NCI-H1930 (cell line): ENCODE measurements at regions not wholly inside any gene's neighbourhood (a gene's known extent, or its start where the extent isn't known, plus 50 kb on each side); places are given as distances from the start of the nearest gene placed in this dataset.
A peak's percentile ranks its signal among the peaks of the same experiment; 100 is the strongest.
"Not testable (repeated sequence)": the region's sequence is repeated elsewhere in the genome, so short reads cannot be mapped to it uniquely, and the experiment has no call there.

Experiments
- DNase-seq, 2 experiments: peaks; one replicate each; lab custom pipeline; 2025; lab: John Stamatoyannopoulos, UW

- DNase-seq, result no peak
These were observed 120.1 kb upstream of the SLC30A5 start for GRCh38 chr5:68973696-68974095.

- DNase-seq, result no peak
These were observed 110.8 kb upstream of the SLC30A5 start for GRCh38 chr5:68983043-68983442.

GRCh38 chr5:68983959-68984358 is 109.9 kb upstream of the SLC30A5 start:
- no peak for DNase-seq

- no peak for DNase-seq
These were observed 102.3 kb upstream of the SLC30A5 start for GRCh38 chr5:68991279-68992084.

GRCh38 chr5:68994645-68995044 is 99.2 kb upstream of the SLC30A5 start:
- no peak for DNase-seq

GRCh38 chr5:68995845-68996545 is 97.8 kb upstream of the SLC30A5 start:
- DNase-seq, result no peak

- DNase-seq, result no peak
These were observed 94.6 kb upstream of the SLC30A5 start for GRCh38 chr5:68999181-68999580.

- no peak for DNase-seq
These were observed 93.4 kb upstream of the SLC30A5 start for GRCh38 chr5:69000216-69000919.

GRCh38 chr5:69000949-69001348 is 92.9 kb upstream of the SLC30A5 start:
- DNase-seq, result no peak

GRCh38 chr5:69001627-69002026 is 92.2 kb upstream of the SLC30A5 start:
- no peak for DNase-seq

- no peak for DNase-seq
These were observed 89.7 kb upstream of the SLC30A5 start for GRCh38 chr5:69004127-69004526.

GRCh38 chr5:69004676-69005075 is 89.1 kb upstream of the SLC30A5 start:
- no peak for DNase-seq

GRCh38 chr5:69006030-69006429 is 87.8 kb upstream of the SLC30A5 start:
- no peak for DNase-seq

GRCh38 chr5:69007163-69007562 is 86.7 kb upstream of the SLC30A5 start:
- DNase-seq, result no peak

- peak in 1 of 2 experiments; percentile 26 for DNase-seq
These were observed 86.0 kb upstream of the SLC30A5 start for GRCh38 chr5:69007726-69008368.

GRCh38 chr5:69010476-69010875 is 83.3 kb upstream of the SLC30A5 start:
- no peak for DNase-seq

GRCh38 chr5:69011910-69012309 is 81.9 kb upstream of the SLC30A5 start:
- no peak for DNase-seq

- no peak for DNase-seq
These were observed 80.3 kb upstream of the SLC30A5 start for GRCh38 chr5:69013481-69013880.

GRCh38 chr5:69014007-69014406 is 79.8 kb upstream of the SLC30A5 start:
- not testable (repeated sequence) for DNase-seq

- DNase-seq, result no peak
These were observed 74.0 kb upstream of the SLC30A5 start for GRCh38 chr5:69019668-69020375.

GRCh38 chr5:69024241-69024651 is 69.6 kb upstream of the SLC30A5 start:
- peak in 1 of 2 experiments; percentile 25 for DNase-seq

- DNase-seq, result no peak
These were observed 64.5 kb upstream of the SLC30A5 start for GRCh38 chr5:69029292-69029691.
